Body of pancreas (tissue), 4 donors: ENCODE measurements at regions not wholly inside any gene's neighbourhood (a gene's known extent, or its start where the extent isn't known, plus 50 kb on each side); places are given as distances from the start of the nearest gene placed in this dataset.

Experiments used
- CTCF ChIP-seq, 7 experiments: fragments of 450-650 bp in 4 of 7; fragments of 200-600 bp in 3 of 7; sonication (generic) in 3 of 7; IDR thresholded peaks; one replicate each; pipeline ENCODE4 v1.5.1; 2016 to 2019; ENCODE audit warnings: antibody characterized with exemption in 7 of 7
- POLR2A ChIP-seq, 3 donors: fragments of 450-650 bp; IDR thresholded peaks; one replicate each; pipeline ENCODE4 v1.6.1; 2016; ENCODE audit warnings: antibody characterized with exemption in 3 of 3, mild to moderate bottlenecking in 2 of 3

- TF ChIP-seq CTCF (IDR thresholded peaks at IDR 0.05) (no peak), POLR2A (IDR thresholded peaks at IDR 0.05) (no peak)
Measured at GRCh38 chr6:103139377-103139776, 1720.3 kb downstream of the HACE1 start.
